Ovary (tissue), 7 donors: ENCODE measurements at regions not wholly inside any gene's neighbourhood (a gene's known extent, or its start where the extent isn't known, plus 50 kb on each side); places are given as distances from the start of the nearest gene placed in this dataset.

Experiments
- DNase-seq, 5 donors: peaks; one replicate each; pipeline ENCODE4 v3.0.0-alpha.2; 2019 to 2020
- H3K27ac ChIP-seq, 2 donors: fragments of 200-600 bp; one replicate each; pipeline versions ENCODE4 v1.5.1 to v1.8.0; 2019 to 2022
- H3K27me3 ChIP-seq: fragments of 200-600 bp; one replicate; pipeline ENCODE4 v1.8.0; 2022
- H3K36me3 ChIP-seq: fragments of 200-600 bp; sonication (generic); one replicate; pipeline ENCODE4 v1.5.1; 2019
- H3K4me1 ChIP-seq: one replicate; pipeline ENCODE4 v1.8.1; 2013; ENCODE audit warnings: mild to moderate bottlenecking, moderate library complexity; ENCODE audit not compliant: insufficient read depth
- H3K4me3 ChIP-seq: fragments of 200-600 bp; sonication (generic); one replicate; pipeline ENCODE4 v1.5.1; 2017
- H3K9me3 ChIP-seq, 2 donors: fragments of 200-600 bp in 1 of 2; sonication (generic) in 1 of 2; one replicate each; pipeline versions ENCODE4 v1.5.1 to v1.8.1; 2013 to 2019; ENCODE audit warnings: mild to moderate bottlenecking in 1 of 2, moderate library complexity in 1 of 2
- EP300 ChIP-seq: sonication (generic); formaldehyde crosslinking; IDR thresholded peaks from one replicate; pipeline ENCODE4 v1.6.1; 2017; ENCODE audit warnings: antibody characterized with exemption
- POLR2A ChIP-seq: fragments of 450-650 bp; IDR thresholded peaks from one replicate; pipeline ENCODE4 v1.6.1; 2017; ENCODE audit warnings: antibody characterized with exemption, mild to moderate bottlenecking, moderate library complexity
- WGBS, 3 donors: extraction: QIAGEN DNeasy Blood & Tissue Kit in 1 of 3; methylation state at CpG; one replicate each; pipeline versions ENCODE4 v1.1.5 to v1.1.7; 2013 to 2017; 5-methylcytosine and 5-hydroxymethylcytosine counted together
- intact Hi-C, 4 donors: fragments of 100-400 bp; cut with DNase I; formaldehyde crosslinking; loops; one replicate each; pipeline versions ENCODE4 v1.11.0 to v1.15.1; 2022 to 2023
- TF ChIP-seq, protein P1 (sequence below), 3 donors: fragments of 450-650 bp in 2 of 3; fragments of 200-600 bp in 1 of 3; IDR thresholded peaks; one replicate each; pipeline versions ENCODE4 v1.5.1 to v1.8.0; 2016 to 2022; ENCODE audit warnings: antibody characterized with exemption in 3 of 3, mild to moderate bottlenecking in 1 of 3
- donor health status: DM: no; HTN: no; CAD: no; lungs with moderate emphysema.
- donor health status: DM: no; HTN: no; CAD: no.
- donor health status: Bipolar disorder and iron deficiency.
- donor health status: DM: no; HTN: no; CAD: no.
- donor health status: DM: yes; HTN: yes; CAD: no.

DNA sequence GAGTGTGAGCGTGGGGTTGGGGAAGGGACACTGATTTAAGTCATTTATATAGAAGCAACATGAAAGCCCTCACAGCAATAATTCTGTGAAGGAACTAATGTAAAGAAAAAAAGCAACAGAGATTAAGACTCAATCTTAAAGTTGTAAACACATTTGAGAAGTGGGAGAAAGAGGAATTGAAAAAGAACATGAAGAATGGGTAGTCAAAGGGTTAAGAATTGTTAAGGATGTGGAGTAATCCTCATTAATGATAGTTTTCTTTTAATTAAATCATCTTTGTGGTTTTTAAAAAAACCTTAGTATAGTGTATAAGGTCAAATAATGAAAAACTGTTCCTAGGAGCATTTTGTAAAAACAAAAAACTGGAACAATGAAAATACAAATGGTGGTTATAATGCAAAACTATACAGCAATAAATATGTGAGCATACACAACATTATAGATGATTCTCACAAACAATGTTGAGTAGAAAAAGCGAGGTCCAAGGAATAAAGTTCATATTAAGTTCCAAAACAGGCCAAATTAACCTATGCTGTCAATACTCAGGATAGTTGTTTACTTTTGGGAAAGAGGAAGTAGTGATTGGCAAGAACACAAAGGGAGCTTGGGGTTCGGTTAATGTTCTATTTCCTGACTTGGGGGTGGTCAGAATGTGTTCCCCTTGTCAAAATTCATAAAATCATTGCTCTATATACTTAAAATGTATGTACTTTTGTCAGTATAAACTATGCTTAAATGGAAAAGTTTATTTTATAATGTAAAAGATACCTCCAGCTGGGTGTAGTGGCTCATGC is 120.4 kb upstream of the ATF7IP start:
- Histone ChIP-seq H3K27me3 (no peaks in the 10 kb centered on the region), H3K4me3 (no peak overlapping the region), H3K9me3 (no peaks in the 10 kb centered on the region), H3K4me1 (no peaks in the 10 kb centered on the region), H3K27ac (no peak overlapping the region), H3K36me3 (no peaks in the 10 kb centered on the region)
- 66 to 74% (median 68%) methylated on average over 3 of the region's 3 CpGs for WGBS, 3 donors
- TF ChIP-seq, protein P1, sequence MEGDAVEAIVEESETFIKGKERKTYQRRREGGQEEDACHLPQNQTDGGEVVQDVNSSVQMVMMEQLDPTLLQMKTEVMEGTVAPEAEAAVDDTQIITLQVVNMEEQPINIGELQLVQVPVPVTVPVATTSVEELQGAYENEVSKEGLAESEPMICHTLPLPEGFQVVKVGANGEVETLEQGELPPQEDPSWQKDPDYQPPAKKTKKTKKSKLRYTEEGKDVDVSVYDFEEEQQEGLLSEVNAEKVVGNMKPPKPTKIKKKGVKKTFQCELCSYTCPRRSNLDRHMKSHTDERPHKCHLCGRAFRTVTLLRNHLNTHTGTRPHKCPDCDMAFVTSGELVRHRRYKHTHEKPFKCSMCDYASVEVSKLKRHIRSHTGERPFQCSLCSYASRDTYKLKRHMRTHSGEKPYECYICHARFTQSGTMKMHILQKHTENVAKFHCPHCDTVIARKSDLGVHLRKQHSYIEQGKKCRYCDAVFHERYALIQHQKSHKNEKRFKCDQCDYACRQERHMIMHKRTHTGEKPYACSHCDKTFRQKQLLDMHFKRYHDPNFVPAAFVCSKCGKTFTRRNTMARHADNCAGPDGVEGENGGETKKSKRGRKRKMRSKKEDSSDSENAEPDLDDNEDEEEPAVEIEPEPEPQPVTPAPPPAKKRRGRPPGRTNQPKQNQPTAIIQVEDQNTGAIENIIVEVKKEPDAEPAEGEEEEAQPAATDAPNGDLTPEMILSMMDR (IDR thresholded peaks at IDR 0.05), result no peak
- TF ChIP-seq EP300 (no peak), POLR2A (no peak)
- intact Hi-C loops, result no loop called here
- DNase-seq, result no peak

DNA sequence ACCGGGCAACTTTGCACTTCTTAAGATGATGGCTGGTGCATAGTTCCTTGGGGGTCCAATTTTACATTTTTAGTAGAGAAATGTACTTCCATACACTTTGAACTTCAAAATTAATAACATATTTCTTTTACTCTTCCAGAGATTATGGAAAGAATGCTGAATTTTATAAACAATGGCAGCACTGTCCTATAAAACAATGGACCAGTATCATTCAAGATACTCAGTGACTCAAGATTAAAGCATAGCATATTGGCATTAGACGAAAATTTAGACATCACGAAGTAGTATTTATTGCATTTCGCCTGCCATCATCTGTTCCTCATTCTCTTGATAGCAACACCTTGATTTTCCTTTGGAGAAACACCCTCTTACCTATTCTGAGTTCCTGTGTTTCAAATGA is 118.3 kb upstream of the ATF7IP start:
- Histone ChIP-seq H3K4me3 (no peak overlapping the region), H3K4me1 (no peaks in the 10 kb centered on the region), H3K36me3 (no peaks in the 10 kb centered on the region), H3K27me3 (no peaks in the 10 kb centered on the region), H3K27ac (no peak overlapping the region), H3K9me3 (no peaks in the 10 kb centered on the region)
- TF ChIP-seq EP300 (no peak), POLR2A (no peak)
- TF ChIP-seq, protein P1 (IDR thresholded peaks at IDR 0.05), result no peak
- no peak for DNase-seq
- 87 to 94% (median 90%) methylated on average over 4 of the region's 4 CpGs for WGBS, 3 donors
- intact Hi-C loops, result no loop called here

DNA sequence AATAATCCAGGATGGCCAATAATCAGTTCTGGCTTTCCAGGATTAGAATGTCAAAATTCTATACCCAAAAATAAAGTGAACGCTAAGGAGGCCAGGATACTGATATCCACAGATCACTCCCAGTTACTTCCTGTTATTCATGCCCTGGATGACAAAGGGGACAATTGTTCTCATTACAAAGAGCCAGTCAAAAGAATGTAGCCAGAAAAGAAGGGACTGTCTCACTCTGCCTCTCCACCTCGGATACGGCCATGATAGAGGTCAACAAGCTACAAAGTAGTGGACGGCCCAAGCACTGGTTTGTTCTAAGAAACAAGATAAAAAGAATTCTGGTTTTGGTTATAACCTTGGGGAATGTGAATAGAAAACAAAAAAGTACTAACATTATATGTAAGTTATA is 116.1 kb upstream of the ATF7IP start:
- intact Hi-C loops, result no loop called here
- no peaks in the 10 kb centered on the region for H3K9me3 ChIP-seq
- H3K27ac ChIP-seq, result no peak overlapping the region
- H3K27me3 ChIP-seq, result no peaks in the 10 kb centered on the region
- DNase-seq, result no peak
- WGBS, 3 donors, result 50 to 63% (median 61%) methylated on average over 4 of the region's 4 CpGs
- no peak overlapping the region for H3K4me3 ChIP-seq
- H3K36me3 ChIP-seq, result no peaks in the 10 kb centered on the region
- TF ChIP-seq POLR2A (no peak), EP300 (no peak)
- TF ChIP-seq, protein P1 (IDR thresholded peaks at IDR 0.05), result no peak
- H3K4me1 ChIP-seq, result no peaks in the 10 kb centered on the region

DNA sequence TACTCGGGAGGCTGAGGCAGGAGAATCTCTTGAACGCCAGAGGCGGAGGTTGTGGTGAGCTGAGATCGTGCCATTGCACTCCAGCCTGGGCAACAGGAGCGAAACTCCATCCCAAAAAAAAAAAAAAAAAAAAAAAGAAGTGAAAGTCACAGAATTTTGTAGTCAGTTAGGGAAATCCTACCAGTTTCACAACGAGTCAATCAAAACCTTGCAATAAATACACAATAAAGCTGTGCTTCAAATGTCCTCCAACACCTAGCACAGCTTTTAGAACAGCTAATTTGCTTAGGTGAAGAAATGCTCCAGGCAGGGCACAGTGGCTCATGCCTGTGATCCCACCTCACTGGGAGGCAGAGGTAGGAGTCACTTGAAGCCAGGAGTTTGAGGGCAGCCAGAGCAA is 112.8 kb upstream of the ATF7IP start:
- Histone ChIP-seq H3K27me3 (no peaks in the 10 kb centered on the region), H3K4me3 (no peak overlapping the region), H3K4me1 (peaks cover 2% of the 10 kb centered on the region), H3K36me3 (no peaks in the 10 kb centered on the region), H3K27ac (no peak overlapping the region), H3K9me3 (no peaks in the 10 kb centered on the region)
- DNase-seq, result no peak
- TF ChIP-seq, protein P1 (IDR thresholded peaks at IDR 0.05), result no peak
- TF ChIP-seq EP300, result no peak
- no peak for TF ChIP-seq POLR2A
- intact Hi-C loops, result loop anchor here in 1 of 4 donors (10.0 kb wide), 1 partner anchor 112 kb away; the partner anchor contains the start of gene ATF7IP
- 91 to 97% (median 94%) methylated on average over 6 of the region's 6 CpGs for WGBS, 3 donors
